ENCODE measurements at regions not wholly inside any gene's neighbourhood (a gene's known extent, or its start where the extent isn't known, plus 50 kb on each side); places are given as distances from the start of the nearest gene placed in this dataset.

DNA sequence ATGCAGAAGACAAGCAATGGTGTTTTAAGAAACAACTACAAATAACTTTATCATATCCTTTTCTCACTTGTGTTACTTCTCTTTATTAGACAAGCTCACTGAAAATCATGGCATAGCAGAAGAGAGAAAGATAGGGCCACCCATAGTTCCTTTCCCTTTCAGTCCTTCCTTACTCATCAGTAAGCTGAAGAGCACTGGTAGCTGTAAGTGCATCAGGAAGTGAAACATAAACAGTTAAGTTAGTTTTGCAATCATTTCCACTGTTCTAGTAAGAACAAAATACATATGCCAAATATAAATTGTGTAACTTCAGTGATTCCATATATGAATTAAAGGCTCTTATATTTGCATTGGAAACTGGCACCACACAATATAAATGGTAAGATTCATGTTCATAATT, 220.1 kb downstream of the HACE1 start:
- no peaks in the 10 kb centered on the region for H3K36me3 Mint-ChIP-seq
- CTCF ChIA-PET, result no interaction called here
- POLR2A ChIA-PET, result no interaction called here
- intact Hi-C loops (cut with micrococcal nuclease), result no loop called here
- H3K9me3 Mint-ChIP-seq, result no peaks in the 10 kb centered on the region
- no peaks in the 10 kb centered on the region for H3K4me1 Mint-ChIP-seq (ENCODE audit: low read depth)
- H3K4me3 Mint-ChIP-seq, result no peak overlapping the region
- DNase-seq, result no peak
- no peaks in the 10 kb centered on the region for H3K27me3 Mint-ChIP-seq
- H3K27ac Mint-ChIP-seq, result no peak overlapping the region

DNA sequence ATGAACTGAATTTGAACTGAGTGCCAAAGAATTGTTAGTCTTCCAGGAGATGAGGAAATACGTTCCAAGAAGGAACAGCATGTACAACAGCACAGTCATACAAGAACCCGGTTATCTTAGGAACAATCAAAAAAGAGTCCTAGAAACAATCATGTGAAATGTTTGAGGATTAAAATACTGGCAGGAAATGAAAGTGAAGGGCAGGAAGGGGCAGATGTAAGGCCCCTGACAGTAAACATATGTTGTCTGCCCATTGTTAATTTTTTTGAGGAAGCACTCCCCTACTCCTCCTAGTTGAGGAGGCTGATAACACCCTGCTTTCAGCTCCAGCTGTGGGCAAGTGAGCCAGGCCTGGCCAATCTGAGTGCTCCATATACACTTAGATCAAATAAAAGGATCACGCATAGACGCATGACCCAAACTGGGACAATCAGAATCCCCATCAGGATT, 220.9 kb downstream of the HACE1 start:
- Mint-ChIP-seq H3K27ac (no peak overlapping the region), H3K4me3 (no peak overlapping the region), H3K27me3 (no peaks in the 10 kb centered on the region), H3K36me3 (no peaks in the 10 kb centered on the region), H3K9me3 (no peaks in the 10 kb centered on the region), H3K4me1 (ENCODE audit: low read depth) (no peaks in the 10 kb centered on the region)
- ChIA-PET CTCF (no interaction called here), POLR2A (no interaction called here)
- intact Hi-C loops (cut with micrococcal nuclease), result no loop called here
- no peak for DNase-seq

DNA sequence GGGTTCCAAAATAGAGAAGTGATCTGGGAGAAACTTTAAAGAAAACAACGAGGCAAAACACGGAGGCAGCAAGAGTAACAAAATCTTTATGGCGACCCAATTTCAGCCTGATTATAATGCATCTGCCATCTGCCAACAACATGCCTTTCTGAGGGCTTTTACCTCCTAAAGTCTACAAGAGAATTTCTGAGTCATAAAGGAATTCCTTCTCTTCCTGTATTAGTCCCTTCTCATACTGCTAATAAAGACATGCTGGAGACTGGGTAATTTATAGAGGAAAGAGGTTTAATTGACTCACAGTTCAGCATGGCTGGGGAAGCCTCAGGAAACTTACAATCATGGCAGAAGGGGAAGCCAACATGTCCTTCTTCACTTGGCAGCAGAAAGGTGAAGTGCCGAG, 226.6 kb downstream of the HACE1 start:
- Mint-ChIP-seq H3K4me1 (ENCODE audit: low read depth) (no peaks in the 10 kb centered on the region), H3K36me3 (no peaks in the 10 kb centered on the region), H3K27ac (no peak overlapping the region), H3K4me3 (no peak overlapping the region), H3K9me3 (no peaks in the 10 kb centered on the region), H3K27me3 (peaks cover 3% of the 10 kb centered on the region)
- intact Hi-C loops (cut with micrococcal nuclease), result no loop called here
- POLR2A ChIA-PET, result no interaction called here
- no peak for DNase-seq
- CTCF ChIA-PET, result no interaction called here

DNA sequence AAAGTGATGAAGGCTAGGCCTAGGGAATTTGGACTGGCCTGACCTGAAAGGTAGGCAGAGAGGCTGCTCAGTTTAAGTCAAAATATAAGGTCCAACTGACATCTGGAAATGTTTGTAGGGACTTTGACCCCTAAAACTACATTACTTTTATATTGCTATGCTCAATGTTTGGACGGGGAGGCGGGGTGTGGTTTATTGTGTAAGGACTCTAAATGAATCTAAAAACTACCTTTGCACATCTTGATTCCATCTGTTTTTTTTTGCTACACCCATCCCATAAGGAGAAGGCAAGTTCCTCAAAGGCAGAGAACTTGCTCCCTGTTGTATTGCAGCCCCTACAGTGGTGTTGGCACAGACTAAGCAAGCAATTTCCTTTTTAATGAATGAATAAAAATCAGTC, 227.1 kb downstream of the HACE1 start:
- Mint-ChIP-seq H3K4me1 (ENCODE audit: low read depth) (no peaks in the 10 kb centered on the region), H3K4me3 (no peak overlapping the region), H3K27ac (no peak overlapping the region), H3K27me3 (peaks cover 3% of the 10 kb centered on the region), H3K9me3 (no peaks in the 10 kb centered on the region), H3K36me3 (no peaks in the 10 kb centered on the region)
- DNase-seq, result no peak
- intact Hi-C loops (cut with micrococcal nuclease), result no loop called here
- POLR2A ChIA-PET, result no interaction called here
- CTCF ChIA-PET, result no interaction called here

DNA sequence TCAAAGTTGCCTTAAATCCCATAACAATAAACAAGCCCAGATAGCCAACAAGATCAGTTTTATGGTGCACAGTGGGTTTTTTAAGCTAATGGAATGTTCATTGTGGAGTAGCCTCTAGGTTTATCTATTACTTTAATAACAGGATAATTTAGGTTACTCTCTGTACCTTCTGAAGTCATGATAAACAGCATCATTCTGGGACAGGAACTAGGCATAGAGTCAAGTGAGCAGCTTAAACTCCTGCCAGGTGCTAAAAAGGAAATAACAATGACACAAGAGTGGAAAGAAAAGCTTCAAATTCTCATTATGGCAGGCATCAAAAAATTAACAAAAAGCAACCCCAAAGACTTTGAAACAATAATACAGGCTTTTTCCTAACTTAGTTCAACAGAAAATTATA, 228.8 kb downstream of the HACE1 start:
- no peak for DNase-seq
- peaks cover 10% of the 10 kb centered on the region for H3K27me3 Mint-ChIP-seq
- POLR2A ChIA-PET, result no interaction called here
- CTCF ChIA-PET, result no interaction called here
- no peaks in the 10 kb centered on the region for H3K36me3 Mint-ChIP-seq
- no peak overlapping the region for H3K4me3 Mint-ChIP-seq
- no peak overlapping the region for H3K27ac Mint-ChIP-seq
- H3K4me1 Mint-ChIP-seq (ENCODE audit: low read depth), result no peaks in the 10 kb centered on the region
- no peaks in the 10 kb centered on the region for H3K9me3 Mint-ChIP-seq
- intact Hi-C loops (cut with micrococcal nuclease), result no loop called here

DNA sequence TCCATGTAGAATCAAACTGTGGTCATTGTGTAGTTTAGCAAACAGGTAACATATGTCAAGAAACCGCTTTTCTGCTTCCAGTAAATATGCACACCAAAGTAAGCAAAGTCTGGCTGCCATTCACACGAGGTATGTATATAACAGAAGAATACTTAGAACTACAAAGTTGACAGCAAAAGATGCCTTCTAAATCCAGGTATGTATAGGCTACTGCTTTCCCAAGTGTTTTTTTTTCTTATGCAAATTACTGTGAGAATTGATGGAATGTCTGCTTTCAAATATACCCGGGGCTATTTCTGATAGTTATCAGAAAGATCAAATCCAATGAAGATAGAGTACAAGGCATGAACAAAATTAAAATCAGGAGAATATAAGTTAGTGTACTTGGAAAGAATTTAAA, 229.2 kb downstream of the HACE1 start:
- DNase-seq, result no peak
- intact Hi-C loops (cut with micrococcal nuclease), result no loop called here

DNA sequence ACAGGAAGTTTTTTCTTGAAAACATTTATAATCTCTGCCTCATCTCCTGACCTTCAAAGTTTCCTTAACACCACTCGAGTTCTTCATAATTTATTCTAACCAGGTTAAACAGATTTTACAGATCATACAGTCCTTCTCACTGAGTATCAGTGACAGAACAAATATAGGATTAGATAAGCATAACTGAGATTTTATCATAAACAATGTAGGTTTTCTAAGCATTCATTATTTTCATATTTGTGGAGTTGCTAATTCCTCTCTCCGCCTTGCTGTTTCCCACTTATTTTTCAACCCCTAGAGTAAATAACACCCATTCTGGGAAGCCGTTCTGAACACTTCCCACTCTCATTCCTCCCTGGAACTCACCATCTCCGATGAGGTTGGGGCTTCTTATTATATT, 229.9 kb downstream of the HACE1 start:
- Mint-ChIP-seq H3K4me3 (no peak overlapping the region), H3K27ac (no peak overlapping the region), H3K4me1 (ENCODE audit: low read depth) (no peaks in the 10 kb centered on the region), H3K27me3 (peaks cover 10% of the 10 kb centered on the region), H3K36me3 (no peaks in the 10 kb centered on the region), H3K9me3 (no peaks in the 10 kb centered on the region)
- POLR2A ChIA-PET, result no interaction called here
- intact Hi-C loops (cut with micrococcal nuclease), result no loop called here
- no peak for DNase-seq
- CTCF ChIA-PET, result no interaction called here

More for the DNA sequence above, 229.2 kb downstream of the HACE1 start:
- ChIA-PET CTCF (no interaction called here), POLR2A (no interaction called here)
- H3K27ac Mint-ChIP-seq, result no peak overlapping the region
- H3K4me3 Mint-ChIP-seq, result no peak overlapping the region
- H3K9me3 Mint-ChIP-seq, result no peaks in the 10 kb centered on the region
- H3K4me1 Mint-ChIP-seq (ENCODE audit: low read depth), result no peaks in the 10 kb centered on the region
- H3K36me3 Mint-ChIP-seq, result no peaks in the 10 kb centered on the region
- peaks cover 10% of the 10 kb centered on the region for H3K27me3 Mint-ChIP-seq

DNA sequence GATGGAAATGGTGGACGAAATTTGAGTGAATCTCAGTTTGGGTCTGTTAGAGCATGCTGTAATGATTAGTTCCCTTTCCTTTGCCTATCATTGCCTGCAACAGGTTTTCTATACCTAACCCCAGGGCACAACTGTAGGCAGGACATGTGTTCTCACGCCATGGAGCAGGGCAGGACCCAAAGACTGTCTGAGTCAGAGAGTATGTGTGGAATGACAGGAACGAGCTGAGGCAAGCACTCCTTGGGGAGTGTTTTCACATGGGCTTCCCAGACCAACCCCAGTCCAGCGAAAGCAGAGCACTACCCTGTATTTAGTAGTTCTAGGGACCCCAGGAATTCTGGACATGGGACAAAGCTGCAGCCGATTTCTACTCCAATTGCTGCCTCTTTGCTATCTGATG, 234.2 kb downstream of the HACE1 start:
- no peaks in the 10 kb centered on the region for H3K36me3 Mint-ChIP-seq
- peaks cover 10% of the 10 kb centered on the region for H3K27me3 Mint-ChIP-seq
- no peak overlapping the region for H3K27ac Mint-ChIP-seq
- H3K4me3 Mint-ChIP-seq, result no peak overlapping the region
- CTCF ChIA-PET, result no interaction called here
- POLR2A ChIA-PET, result no interaction called here
- no peak for DNase-seq
- no peaks in the 10 kb centered on the region for H3K9me3 Mint-ChIP-seq
- intact Hi-C loops (cut with micrococcal nuclease), result no loop called here
- H3K4me1 Mint-ChIP-seq (ENCODE audit: low read depth), result peaks cover 7% of the 10 kb centered on the region

DNA sequence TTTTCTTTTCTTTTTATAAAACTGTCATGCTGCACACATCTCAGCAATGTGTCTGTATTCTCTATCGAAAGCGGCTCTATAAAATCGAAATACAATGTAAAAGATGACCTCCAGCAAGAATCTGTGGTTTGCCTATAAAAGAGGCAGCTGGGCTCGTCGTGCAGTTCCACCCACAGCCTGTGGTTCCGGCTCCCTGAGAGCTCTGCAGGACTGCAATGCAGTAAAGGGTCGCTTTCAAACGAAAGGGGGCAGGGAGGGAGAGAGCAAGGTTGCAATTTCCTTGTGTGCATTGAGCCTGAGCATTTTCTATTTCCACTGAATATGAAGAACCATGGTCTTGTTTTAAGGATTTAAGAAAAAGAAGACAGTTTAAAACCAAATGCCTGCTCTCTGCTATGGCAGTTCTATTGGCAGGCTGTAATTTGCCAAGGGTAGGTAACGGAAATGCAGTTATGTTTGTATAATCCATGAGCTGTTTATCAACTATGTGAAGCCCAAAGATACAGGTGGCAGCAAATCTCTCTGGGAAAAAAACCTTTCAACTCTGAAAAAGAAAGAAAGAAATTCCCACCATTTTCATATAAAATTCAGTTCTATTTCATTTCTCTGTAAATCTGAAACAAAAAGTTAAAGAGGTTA, 236.5 kb downstream of the HACE1 start:
- ChIA-PET CTCF (no interaction called here), POLR2A (no interaction called here)
- no peak for DNase-seq
- H3K27me3 Mint-ChIP-seq, result peaks cover 7% of the 10 kb centered on the region
- intact Hi-C loops (cut with micrococcal nuclease), result no loop called here
- no peak overlapping the region for H3K27ac Mint-ChIP-seq
- H3K4me3 Mint-ChIP-seq, result no peak overlapping the region
- H3K36me3 Mint-ChIP-seq, result no peaks in the 10 kb centered on the region
- H3K4me1 Mint-ChIP-seq (ENCODE audit: low read depth), result peaks cover 7% of the 10 kb centered on the region
- H3K9me3 Mint-ChIP-seq, result no peaks in the 10 kb centered on the region

DNA sequence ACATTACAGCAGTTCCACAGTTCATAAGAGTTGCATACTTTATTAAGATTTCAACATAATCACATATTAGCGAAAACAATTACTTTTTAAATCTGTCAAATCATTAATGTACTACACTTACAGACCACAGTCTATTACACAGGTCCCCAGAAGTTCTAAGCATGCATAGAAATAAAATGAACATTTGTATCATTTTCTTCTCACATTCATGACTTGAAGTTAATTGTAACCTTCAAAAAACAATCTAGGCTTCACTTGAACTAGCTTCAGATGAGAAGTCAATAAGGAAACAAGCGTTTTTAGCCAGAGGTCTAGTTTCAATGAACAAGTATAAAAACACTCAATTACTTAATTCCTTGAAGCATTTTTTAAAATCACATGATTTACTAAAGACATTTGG, 238.3 kb downstream of the HACE1 start:
- ChIA-PET POLR2A (no interaction called here), CTCF (no interaction called here)
- H3K27me3 Mint-ChIP-seq, result peaks cover 3% of the 10 kb centered on the region
- no peaks in the 10 kb centered on the region for H3K36me3 Mint-ChIP-seq
- intact Hi-C loops (cut with micrococcal nuclease), result no loop called here
- H3K9me3 Mint-ChIP-seq, result no peaks in the 10 kb centered on the region
- H3K27ac Mint-ChIP-seq, result no peak overlapping the region
- no peak for DNase-seq
- peaks cover 7% of the 10 kb centered on the region for H3K4me1 Mint-ChIP-seq (ENCODE audit: low read depth)
- no peak overlapping the region for H3K4me3 Mint-ChIP-seq

DNA sequence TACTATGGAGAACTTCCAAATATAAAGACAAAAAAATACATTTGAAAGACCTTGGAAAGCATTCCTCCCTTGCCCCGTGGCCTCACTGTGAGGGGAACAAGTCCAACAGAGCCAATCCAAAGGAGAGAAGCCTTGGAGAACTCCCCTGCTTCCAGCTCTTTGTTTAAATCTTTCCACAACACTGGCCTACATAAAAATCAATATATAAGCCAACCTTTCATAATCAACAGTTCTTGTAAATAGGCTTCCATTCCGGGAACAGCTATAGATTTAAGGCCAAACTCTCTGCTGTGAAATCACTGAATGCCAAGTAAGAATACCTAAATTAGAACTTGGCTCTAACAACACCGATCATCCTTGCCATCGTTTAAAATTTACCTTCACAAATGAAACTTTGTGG, 242.1 kb downstream of the HACE1 start:
- H3K4me1 Mint-ChIP-seq (ENCODE audit: low read depth), result peaks cover 4% of the 10 kb centered on the region
- DNase-seq, result no peak
- H3K36me3 Mint-ChIP-seq, result no peaks in the 10 kb centered on the region
- intact Hi-C loops (cut with micrococcal nuclease), result no loop called here
- H3K4me3 Mint-ChIP-seq, result no peak overlapping the region
- CTCF ChIA-PET, result no interaction called here
- H3K9me3 Mint-ChIP-seq, result no peaks in the 10 kb centered on the region
- POLR2A ChIA-PET, result no interaction called here
- no peak overlapping the region for H3K27ac Mint-ChIP-seq
- peaks cover 2% of the 10 kb centered on the region for H3K27me3 Mint-ChIP-seq

DNA sequence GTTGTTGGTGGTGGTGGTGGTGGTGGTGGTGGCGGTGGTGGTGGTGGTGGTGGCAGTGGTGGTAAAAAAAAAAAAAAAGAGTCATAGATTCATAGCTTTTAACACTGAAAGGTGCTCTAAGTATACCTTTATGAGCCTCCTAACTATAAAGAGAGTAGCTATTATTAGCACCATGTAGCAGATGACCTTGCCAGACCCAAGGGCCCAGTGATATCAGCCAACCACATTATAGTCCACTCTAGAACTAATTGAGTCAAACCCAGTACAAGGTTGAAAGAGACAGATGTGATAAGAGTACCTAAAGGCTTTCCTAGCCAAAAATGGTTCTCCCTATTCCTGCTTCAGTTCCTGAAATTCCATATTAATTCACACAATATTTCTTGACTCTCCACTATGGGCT, 245.3 kb downstream of the HACE1 start:
- H3K27ac Mint-ChIP-seq, result no peak overlapping the region
- POLR2A ChIA-PET, result no interaction called here
- CTCF ChIA-PET, result no interaction called here

DNA sequence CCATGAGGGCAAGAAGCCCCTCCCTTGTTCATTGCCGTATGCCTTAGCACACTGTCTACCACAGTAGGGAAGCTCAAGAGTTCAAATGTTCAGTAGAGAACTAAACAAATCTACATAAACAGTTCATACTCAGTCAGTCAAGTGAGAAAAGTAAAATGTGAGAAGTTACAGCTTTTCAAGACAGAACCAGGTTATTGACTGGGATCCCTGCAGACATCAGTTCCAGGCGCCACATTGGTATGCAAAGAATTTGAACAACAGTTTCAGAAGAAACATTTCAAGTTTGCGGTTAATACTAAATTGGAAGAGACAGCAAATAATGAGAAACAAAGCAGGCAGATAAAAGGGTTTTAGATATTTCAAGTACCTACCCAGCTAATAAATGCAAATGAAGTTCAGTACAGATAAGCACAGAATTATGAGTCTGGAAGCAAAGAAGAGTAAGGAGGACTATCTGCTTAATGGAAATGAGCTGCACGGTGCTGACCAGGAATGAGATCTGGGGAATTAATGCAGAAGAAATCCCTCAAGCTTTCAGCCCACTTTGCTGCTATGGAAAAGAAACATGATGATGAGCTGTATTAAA, 246.2 kb downstream of the HACE1 start:
- POLR2A ChIA-PET, result no interaction called here
- Mint-ChIP-seq H3K27ac (no peak overlapping the region), H3K4me3 (no peak overlapping the region), H3K9me3 (no peaks in the 10 kb centered on the region), H3K36me3 (no peaks in the 10 kb centered on the region), H3K27me3 (peaks cover 5% of the 10 kb centered on the region), H3K4me1 (ENCODE audit: low read depth) (peaks cover 4% of the 10 kb centered on the region)
- intact Hi-C loops (cut with micrococcal nuclease), result no loop called here
- CTCF ChIA-PET, result no interaction called here
- DNase-seq, result no peak

More for the DNA sequence above, 245.3 kb downstream of the HACE1 start:
- peaks cover 3% of the 10 kb centered on the region for H3K27me3 Mint-ChIP-seq
- DNase-seq, result no peak
- H3K36me3 Mint-ChIP-seq, result no peaks in the 10 kb centered on the region
- no peak overlapping the region for H3K4me3 Mint-ChIP-seq
- H3K9me3 Mint-ChIP-seq, result no peaks in the 10 kb centered on the region
- H3K4me1 Mint-ChIP-seq (ENCODE audit: low read depth), result peaks cover 4% of the 10 kb centered on the region
- intact Hi-C loops (cut with micrococcal nuclease), result no loop called here
